ENCODE measurements at regions not wholly inside any gene's neighbourhood (a gene's known extent, or its start where the extent isn't known, plus 50 kb on each side); places are given as distances from the start of the nearest gene placed in this dataset.

- H3K36me3 ChIP-seq (ENCODE audit: control insufficient read depth, insufficient read depth, low read length), result no peaks in the 10 kb centered on the region
- H3K4me3 ChIP-seq (ENCODE audit: low read depth, low read length), result no peak overlapping the region
- no peak overlapping the region for H3K27ac ChIP-seq (ENCODE audit: low read depth, low read length)
- H3K4me1 ChIP-seq (ENCODE audit: control insufficient read depth, insufficient read depth, low read length), result no peaks in the 10 kb centered on the region
- H3K9ac ChIP-seq (ENCODE audit: low read depth, low read length), result no peak overlapping the region
- H3K27me3 ChIP-seq (ENCODE audit: control insufficient read depth, insufficient read depth, low read length), result no peaks in the 10 kb centered on the region
- H3K9me3 ChIP-seq (ENCODE audit: control insufficient read depth, insufficient read depth, low read length), result 0 out of 2 replicates have a peak, but pooled peaks cover 2% of the 10 kb centered on the region
These were observed 390.2 kb upstream of the COBL start for GRCh38 chr7:51706851-51707250.

GRCh38 chr7:51705701-51706100 lies 389.1 kb upstream of the COBL start:
- Histone ChIP-seq H3K9me3 (ENCODE audit: control insufficient read depth, insufficient read depth, low read length) (0 out of 2 replicates have a peak, but pooled peaks cover 3% of the 10 kb centered on the region), H3K4me3 (ENCODE audit: low read depth, low read length) (no peak overlapping the region), H3K27me3 (ENCODE audit: control insufficient read depth, insufficient read depth, low read length) (no peaks in the 10 kb centered on the region), H3K4me1 (ENCODE audit: control insufficient read depth, insufficient read depth, low read length) (no peaks in the 10 kb centered on the region), H3K36me3 (ENCODE audit: control insufficient read depth, insufficient read depth, low read length) (no peaks in the 10 kb centered on the region), H3K27ac (ENCODE audit: low read depth, low read length) (no peak overlapping the region), H3K9ac (ENCODE audit: low read depth, low read length) (no peak overlapping the region)

- H3K9me3 ChIP-seq (ENCODE audit: control insufficient read depth, insufficient read depth, low read length), result 0 out of 2 replicates have a peak, but pooled peaks cover 3% of the 10 kb centered on the region
- H3K27me3 ChIP-seq (ENCODE audit: control insufficient read depth, insufficient read depth, low read length), result no peaks in the 10 kb centered on the region
- H3K9ac ChIP-seq (ENCODE audit: low read depth, low read length), result no peak overlapping the region
- no peaks in the 10 kb centered on the region for H3K4me1 ChIP-seq (ENCODE audit: control insufficient read depth, insufficient read depth, low read length)
- H3K36me3 ChIP-seq (ENCODE audit: control insufficient read depth, insufficient read depth, low read length), result no peaks in the 10 kb centered on the region
- no peak overlapping the region for H3K27ac ChIP-seq (ENCODE audit: low read depth, low read length)
- H3K4me3 ChIP-seq (ENCODE audit: low read depth, low read length), result no peak overlapping the region
These were observed 386.1 kb upstream of the COBL start for GRCh38 chr7:51702673-51703072.

DNA sequence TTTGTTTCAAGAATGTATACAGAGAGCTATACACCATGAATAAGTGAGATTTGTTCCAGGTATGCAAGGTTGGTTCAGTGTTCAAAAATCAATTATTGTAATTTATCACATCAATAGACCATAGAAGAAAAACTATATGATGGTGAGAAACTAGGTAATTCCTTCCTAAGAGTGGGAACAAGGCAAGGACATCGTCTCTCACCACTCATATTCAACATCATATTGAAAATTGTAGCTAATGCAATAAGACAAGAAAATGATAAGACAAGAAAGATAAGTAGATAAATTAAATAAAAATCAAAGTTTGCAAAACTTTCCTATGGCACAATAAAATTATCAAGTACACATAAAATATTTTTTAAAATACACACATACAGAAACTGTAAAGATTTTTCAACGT lies 385.3 kb upstream of the COBL start:
- H3K27ac ChIP-seq (ENCODE audit: low read depth, low read length), result no peak overlapping the region
- no peaks in the 10 kb centered on the region for H3K36me3 ChIP-seq (ENCODE audit: control insufficient read depth, insufficient read depth, low read length)
- H3K9me3 ChIP-seq (ENCODE audit: control insufficient read depth, insufficient read depth, low read length), result 0 out of 2 replicates have a peak, but pooled peaks cover 3% of the 10 kb centered on the region
- H3K4me3 ChIP-seq (ENCODE audit: low read depth, low read length), result no peak overlapping the region
- no peaks in the 10 kb centered on the region for H3K27me3 ChIP-seq (ENCODE audit: control insufficient read depth, insufficient read depth, low read length)
- H3K4me1 ChIP-seq (ENCODE audit: control insufficient read depth, insufficient read depth, low read length), result no peaks in the 10 kb centered on the region
- H3K9ac ChIP-seq (ENCODE audit: low read depth, low read length), result no peak overlapping the region

- Histone ChIP-seq H3K9me3 (ENCODE audit: control insufficient read depth, insufficient read depth, low read length) (0 out of 2 replicates have a peak, but pooled peaks cover 3% of the 10 kb centered on the region), H3K9ac (ENCODE audit: low read depth, low read length) (no peak overlapping the region), H3K27ac (ENCODE audit: low read depth, low read length) (no peak overlapping the region), H3K4me1 (ENCODE audit: control insufficient read depth, insufficient read depth, low read length) (no peaks in the 10 kb centered on the region), H3K27me3 (ENCODE audit: control insufficient read depth, insufficient read depth, low read length) (no peaks in the 10 kb centered on the region), H3K36me3 (ENCODE audit: control insufficient read depth, insufficient read depth, low read length) (no peaks in the 10 kb centered on the region), H3K4me3 (ENCODE audit: low read depth, low read length) (no peak overlapping the region)
These were observed 384.1 kb upstream of the COBL start for GRCh38 chr7:51700593-51701215.

- H3K4me1 ChIP-seq (ENCODE audit: control insufficient read depth, insufficient read depth, low read length), result peaks cover 5% of the 10 kb centered on the region; the same call in 1 of the 2 replicates
- H3K36me3 ChIP-seq (ENCODE audit: control insufficient read depth, insufficient read depth, low read length), result no peaks in the 10 kb centered on the region
- H3K27me3 ChIP-seq (ENCODE audit: control insufficient read depth, insufficient read depth, low read length), result no peaks in the 10 kb centered on the region
- H3K9me3 ChIP-seq (ENCODE audit: control insufficient read depth, insufficient read depth, low read length), result no peaks in the 10 kb centered on the region
- H3K9ac ChIP-seq (ENCODE audit: low read depth, low read length), result no peak overlapping the region
- H3K4me3 ChIP-seq (ENCODE audit: low read depth, low read length), result no peak overlapping the region
- no peak overlapping the region for H3K27ac ChIP-seq (ENCODE audit: low read depth, low read length)
These were observed 376.6 kb upstream of the COBL start for GRCh38 chr7:51693258-51693657.

DNA sequence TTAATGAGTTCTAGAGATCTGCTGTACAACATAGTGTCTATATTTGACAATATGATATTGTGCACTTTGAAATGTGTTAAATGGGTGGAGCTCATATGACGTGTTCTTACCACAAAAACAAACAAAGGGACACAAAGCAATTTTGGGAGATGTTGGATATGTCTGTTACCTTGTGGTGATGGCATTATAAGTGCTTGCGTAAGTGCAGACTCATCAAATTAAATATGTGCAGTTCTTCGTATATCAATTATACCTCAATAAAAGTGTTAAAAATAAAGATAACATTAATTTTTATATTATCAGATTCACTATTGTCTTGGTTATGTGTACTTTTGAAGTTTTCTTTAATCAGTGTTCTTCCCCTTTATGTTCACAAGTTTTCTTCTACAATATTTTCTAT lies 372.9 kb upstream of the COBL start:
- H3K9me3 ChIP-seq (ENCODE audit: control insufficient read depth, insufficient read depth, low read length), result no peaks in the 10 kb centered on the region
- H3K9ac ChIP-seq (ENCODE audit: low read depth, low read length), result no peak overlapping the region
- H3K36me3 ChIP-seq (ENCODE audit: control insufficient read depth, insufficient read depth, low read length), result no peaks in the 10 kb centered on the region
- H3K4me1 ChIP-seq (ENCODE audit: control insufficient read depth, insufficient read depth, low read length), result peaks cover 5% of the 10 kb centered on the region; the same call in 1 of the 2 replicates
- no peaks in the 10 kb centered on the region for H3K27me3 ChIP-seq (ENCODE audit: control insufficient read depth, insufficient read depth, low read length)
- H3K27ac ChIP-seq (ENCODE audit: low read depth, low read length), result no peak overlapping the region
- H3K4me3 ChIP-seq (ENCODE audit: low read depth, low read length), result no peak overlapping the region

DNA sequence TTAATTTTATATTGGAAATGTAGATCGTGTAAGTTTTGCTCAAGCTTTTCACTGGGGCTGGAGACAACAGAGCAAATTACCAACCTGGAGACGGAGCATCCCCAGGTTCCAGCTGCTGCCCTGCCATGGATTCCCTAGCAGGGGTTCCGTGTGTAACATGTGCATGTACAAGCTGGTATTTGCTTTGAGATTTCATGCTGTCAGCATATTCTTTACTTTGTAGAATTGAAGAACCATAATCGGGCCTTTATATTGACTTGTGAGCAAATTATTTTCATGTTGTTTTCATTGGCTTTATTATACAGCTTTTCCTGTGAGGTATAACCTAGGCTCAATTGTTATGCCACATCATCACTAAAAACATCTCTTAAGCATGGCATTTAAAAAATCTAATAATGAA lies 369.2 kb upstream of the COBL start:
- Histone ChIP-seq H3K27ac (ENCODE audit: low read depth, low read length) (no peak overlapping the region), H3K9me3 (ENCODE audit: control insufficient read depth, insufficient read depth, low read length) (no peaks in the 10 kb centered on the region), H3K4me3 (ENCODE audit: low read depth, low read length) (no peak overlapping the region), H3K4me1 (ENCODE audit: control insufficient read depth, insufficient read depth, low read length) (no peaks in the 10 kb centered on the region), H3K36me3 (ENCODE audit: control insufficient read depth, insufficient read depth, low read length) (no peaks in the 10 kb centered on the region), H3K9ac (ENCODE audit: low read depth, low read length) (no peak overlapping the region), H3K27me3 (ENCODE audit: control insufficient read depth, insufficient read depth, low read length) (no peaks in the 10 kb centered on the region)

GRCh38 chr7:51680594-51681399 lies 364.2 kb upstream of the COBL start:
- H3K4me3 ChIP-seq (ENCODE audit: low read depth, low read length), result no peak overlapping the region
- no peak overlapping the region for H3K27ac ChIP-seq (ENCODE audit: low read depth, low read length)
- no peaks in the 10 kb centered on the region for H3K9me3 ChIP-seq (ENCODE audit: control insufficient read depth, insufficient read depth, low read length)
- no peaks in the 10 kb centered on the region for H3K4me1 ChIP-seq (ENCODE audit: control insufficient read depth, insufficient read depth, low read length)
- H3K27me3 ChIP-seq (ENCODE audit: control insufficient read depth, insufficient read depth, low read length), result no peaks in the 10 kb centered on the region
- no peaks in the 10 kb centered on the region for H3K36me3 ChIP-seq (ENCODE audit: control insufficient read depth, insufficient read depth, low read length)
- H3K9ac ChIP-seq (ENCODE audit: low read depth, low read length), result no peak overlapping the region

- H3K27ac ChIP-seq (ENCODE audit: low read depth, low read length), result no peak overlapping the region
- no peak overlapping the region for H3K9ac ChIP-seq (ENCODE audit: low read depth, low read length)
- H3K4me3 ChIP-seq (ENCODE audit: low read depth, low read length), result no peak overlapping the region
- no peaks in the 10 kb centered on the region for H3K9me3 ChIP-seq (ENCODE audit: control insufficient read depth, insufficient read depth, low read length)
- no peaks in the 10 kb centered on the region for H3K4me1 ChIP-seq (ENCODE audit: control insufficient read depth, insufficient read depth, low read length)
- no peaks in the 10 kb centered on the region for H3K27me3 ChIP-seq (ENCODE audit: control insufficient read depth, insufficient read depth, low read length)
- no peaks in the 10 kb centered on the region for H3K36me3 ChIP-seq (ENCODE audit: control insufficient read depth, insufficient read depth, low read length)
These were observed 362.7 kb upstream of the COBL start for GRCh38 chr7:51679358-51679757.

DNA sequence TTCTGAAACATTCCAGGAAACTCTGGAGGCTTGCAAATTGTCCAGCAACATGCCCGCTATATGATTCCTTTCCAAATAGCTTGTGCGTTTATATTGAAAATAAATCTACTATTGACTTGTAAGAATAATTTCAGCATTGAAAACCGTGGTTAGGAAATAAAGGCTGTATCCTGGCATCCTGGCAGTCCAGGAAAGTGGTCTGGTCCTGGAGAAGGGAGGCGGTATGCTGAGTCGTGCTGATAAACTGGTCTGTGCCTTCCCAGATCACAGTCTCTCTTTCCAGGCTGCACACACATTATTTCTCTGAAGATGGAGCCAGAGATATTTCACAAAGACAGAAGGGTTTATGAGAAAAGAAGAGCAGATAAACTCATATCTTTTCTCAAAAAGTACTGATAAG lies 350.1 kb upstream of the COBL start:
- Histone ChIP-seq H3K4me1 (ENCODE audit: control insufficient read depth, insufficient read depth, low read length) (peaks cover 10% of the 10 kb centered on the region), H3K27me3 (ENCODE audit: control insufficient read depth, insufficient read depth, low read length) (no peaks in the 10 kb centered on the region), H3K4me3 (ENCODE audit: low read depth, low read length) (no peak overlapping the region), H3K36me3 (ENCODE audit: control insufficient read depth, insufficient read depth, low read length) (no peaks in the 10 kb centered on the region), H3K9ac (ENCODE audit: low read depth, low read length) (no peak overlapping the region), H3K27ac (ENCODE audit: low read depth, low read length) (no peak overlapping the region), H3K9me3 (ENCODE audit: control insufficient read depth, insufficient read depth, low read length) (no peaks in the 10 kb centered on the region)
